Spinal cord (tissue), 9 donors: ENCODE measurements at regions not wholly inside any gene's neighbourhood (a gene's known extent, or its start where the extent isn't known, plus 50 kb on each side); places are given as distances from the start of the nearest gene placed in this dataset.
A peak's percentile ranks its signal among the peaks of the same experiment; 100 is the strongest.
"Not testable (repeated sequence)": the region's sequence is repeated elsewhere in the genome, so short reads cannot be mapped to it uniquely, and the experiment has no call there.

Experiments
- DNase-seq, 6 donors: peaks; one replicate each; pipeline versions ENCODE4 v3.0.0 to v3.0.0-alpha.2; 2013 to 2015; ENCODE audit warnings: low spot score in 6 of 6, low read depth in 4 of 6
- H3K27ac ChIP-seq: one replicate; pipeline ENCODE4 v1.5.1; 2013; ENCODE audit warnings: low read depth, low read length, control low read depth
- H3K27me3 ChIP-seq: one replicate; pipeline ENCODE4 v1.6.1; 2013; ENCODE audit warnings: low read length; ENCODE audit not compliant: control insufficient read depth, insufficient read depth
- H3K36me3 ChIP-seq: one replicate; pipeline ENCODE4 v1.6.1; 2013; ENCODE audit warnings: low read length; ENCODE audit not compliant: control insufficient read depth, insufficient read depth
- H3K4me1 ChIP-seq: one replicate; pipeline ENCODE4 v1.6.1; 2013; ENCODE audit warnings: low read length; ENCODE audit not compliant: control insufficient read depth, insufficient read depth
- H3K4me3 ChIP-seq: one replicate; pipeline ENCODE4 v1.5.1; 2013; ENCODE audit warnings: low read depth, low read length, control low read depth
- H3K9me3 ChIP-seq: one replicate; pipeline ENCODE4 v1.6.1; 2013; ENCODE audit warnings: low read length; ENCODE audit not compliant: control insufficient read depth, insufficient read depth
- WGBS: methylation state at CpG from one replicate; pipeline ENCODE4 v1.1.5; 2013; ENCODE audit warnings: missing lambda C conversion rate; ENCODE audit not compliant: insufficient coverage; 5-methylcytosine and 5-hydroxymethylcytosine counted together
- donor health status: healthy.

GRCh38 chr9:74080652-74081051, 416.5 kb upstream of the RORB start:
- H3K27me3 ChIP-seq, DNase-seq, H3K9me3 ChIP-seq, H3K4me3 ChIP-seq, H3K27ac ChIP-seq, H3K4me1 ChIP-seq, H3K36me3 ChIP-seq: not testable (repeated sequence)
- WGBS, result 93% methylated on average over 3 of the region's 4 CpGs

GRCh38 chr9:74083681-74084433, 413.3 kb upstream of the RORB start:
- H3K4me3 ChIP-seq, result no peak overlapping the region
- no CpG with 5 or more reads among the region's 2 CpGs for WGBS
- peak in 5 of 6 donors; percentile 3 to 93 (median 17) for DNase-seq
- H3K36me3 ChIP-seq, result no peaks in the 10 kb centered on the region
- H3K27ac ChIP-seq, result no peak overlapping the region
- H3K9me3 ChIP-seq, result peaks cover 3% of the 10 kb centered on the region
- no peaks in the 10 kb centered on the region for H3K4me1 ChIP-seq
- H3K27me3 ChIP-seq, result no peaks in the 10 kb centered on the region

- H3K9me3 ChIP-seq, H3K27me3 ChIP-seq, H3K4me3 ChIP-seq, H3K4me1 ChIP-seq, DNase-seq, H3K36me3 ChIP-seq, H3K27ac ChIP-seq: not testable (repeated sequence)
- WGBS, result no CpG with 5 or more reads among the region's 8 CpGs
Observed at GRCh38 chr9:74085384-74086037, 411.6 kb upstream of the RORB start.

GRCh38 chr9:74090921-74091320, 406.2 kb upstream of the RORB start:
- 97% methylated on average over 3 of the region's 3 CpGs for WGBS
- not testable (repeated sequence) for H3K36me3 ChIP-seq, H3K27ac ChIP-seq, H3K4me1 ChIP-seq, H3K9me3 ChIP-seq, DNase-seq, H3K4me3 ChIP-seq, H3K27me3 ChIP-seq

- Histone ChIP-seq H3K27me3 (no peaks in the 10 kb centered on the region), H3K4me1 (no peaks in the 10 kb centered on the region), H3K4me3 (no peak overlapping the region), H3K9me3 (no peaks in the 10 kb centered on the region), H3K27ac (no peak overlapping the region), H3K36me3 (no peaks in the 10 kb centered on the region)
- WGBS, result no CpG with 5 or more reads among the region's 1 CpG
- DNase-seq, result no peak
Observed at GRCh38 chr9:74092491-74092834, 404.7 kb upstream of the RORB start.

GRCh38 chr9:74094037-74094436, 403.1 kb upstream of the RORB start:
- DNase-seq, H3K4me3 ChIP-seq, H3K27me3 ChIP-seq, H3K36me3 ChIP-seq, H3K4me1 ChIP-seq, H3K27ac ChIP-seq, H3K9me3 ChIP-seq: not testable (repeated sequence)
- WGBS, result no CpG with 5 or more reads among the region's 1 CpG

- H3K9me3 ChIP-seq, result no peaks in the 10 kb centered on the region
- WGBS, result no CpG with 5 or more reads among the region's 1 CpG
- H3K36me3 ChIP-seq, result no peaks in the 10 kb centered on the region
- H3K4me3 ChIP-seq, result no peak overlapping the region
- DNase-seq, result no peak
- no peaks in the 10 kb centered on the region for H3K4me1 ChIP-seq
- H3K27ac ChIP-seq, result no peak overlapping the region
- no peaks in the 10 kb centered on the region for H3K27me3 ChIP-seq
Observed at GRCh38 chr9:74094766-74095165, 402.4 kb upstream of the RORB start.

GRCh38 chr9:74095925-74096324, 401.2 kb upstream of the RORB start:
- Histone ChIP-seq H3K27ac (no peak overlapping the region), H3K27me3 (no peaks in the 10 kb centered on the region), H3K4me3 (no peak overlapping the region), H3K4me1 (no peaks in the 10 kb centered on the region), H3K9me3 (no peaks in the 10 kb centered on the region), H3K36me3 (no peaks in the 10 kb centered on the region)
- no peak for DNase-seq
- WGBS, result 80% methylated on average over 1 of the region's 2 CpGs

GRCh38 chr9:74096420-74096819, 400.7 kb upstream of the RORB start:
- no peak overlapping the region for H3K27ac ChIP-seq
- no peaks in the 10 kb centered on the region for H3K9me3 ChIP-seq
- WGBS, result no CpG with 5 or more reads among the region's 2 CpGs
- no peaks in the 10 kb centered on the region for H3K4me1 ChIP-seq
- H3K27me3 ChIP-seq, result no peaks in the 10 kb centered on the region
- no peak overlapping the region for H3K4me3 ChIP-seq
- H3K36me3 ChIP-seq, result no peaks in the 10 kb centered on the region
- DNase-seq, result no peak

- DNase-seq, result no peak
- H3K4me1 ChIP-seq, result no peaks in the 10 kb centered on the region
- H3K27ac ChIP-seq, result no peak overlapping the region
- WGBS, result no CpG with 5 or more reads among the region's 1 CpG
- H3K27me3 ChIP-seq, result no peaks in the 10 kb centered on the region
- no peaks in the 10 kb centered on the region for H3K9me3 ChIP-seq
- no peaks in the 10 kb centered on the region for H3K36me3 ChIP-seq
- H3K4me3 ChIP-seq, result no peak overlapping the region
Observed at GRCh38 chr9:74100042-74100441, 397.1 kb upstream of the RORB start.
